ENCODE measurements at regions not wholly inside any gene's neighbourhood (a gene's known extent, or its start where the extent isn't known, plus 50 kb on each side); places are given as distances from the start of the nearest gene placed in this dataset.
"Not testable (repeated sequence)": the region's sequence is repeated elsewhere in the genome, so short reads cannot be mapped to it uniquely, and the experiment has no call there.

DNA sequence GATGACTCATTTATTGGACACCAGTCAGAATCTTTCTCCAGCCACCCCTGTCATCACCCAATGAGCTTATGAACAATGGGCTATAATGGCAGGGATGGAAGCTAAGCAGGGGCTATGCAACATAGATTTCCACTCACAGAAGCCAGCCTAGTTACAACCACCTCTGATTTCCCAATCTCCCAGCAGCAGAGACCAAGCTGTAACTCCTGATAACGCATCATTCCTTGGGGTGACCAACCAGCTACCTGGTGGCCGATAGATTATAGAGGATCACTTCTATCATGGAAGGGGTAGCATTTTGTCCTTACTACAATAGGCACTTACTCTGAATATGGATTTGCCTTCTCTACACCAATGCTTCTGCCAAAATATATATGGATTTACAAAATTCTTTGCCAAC is 302.3 kb upstream of the ATXN7L3B start:
- DNase-seq (ENCODE audit: missing footprints) (no peak), ATAC-seq (no peak)
- intact Hi-C loops (cut with DNase I), result no loop called here

DNA sequence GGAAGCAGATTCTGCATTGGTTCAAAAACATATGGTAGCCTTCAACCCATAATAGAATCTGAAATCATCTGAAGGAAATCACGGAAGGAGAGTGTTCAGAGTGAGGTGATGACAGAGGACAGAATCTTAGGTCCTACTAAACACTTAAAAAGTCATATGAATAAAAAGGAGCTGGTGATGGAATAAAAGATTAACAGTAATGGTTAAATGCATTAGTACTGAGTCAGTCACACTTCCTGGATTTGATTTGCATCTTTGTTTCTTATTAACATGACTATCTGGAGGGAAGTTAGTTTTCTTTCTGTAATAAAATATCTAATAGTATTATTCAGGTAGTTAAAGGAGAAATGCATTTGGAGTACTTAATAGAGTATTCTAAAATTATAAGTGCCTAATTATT is 296.3 kb upstream of the ATXN7L3B start:
- no peak for ATAC-seq
- DNase-seq (ENCODE audit: missing footprints), result no peak
- intact Hi-C loops (cut with DNase I), result no loop called here

DNA sequence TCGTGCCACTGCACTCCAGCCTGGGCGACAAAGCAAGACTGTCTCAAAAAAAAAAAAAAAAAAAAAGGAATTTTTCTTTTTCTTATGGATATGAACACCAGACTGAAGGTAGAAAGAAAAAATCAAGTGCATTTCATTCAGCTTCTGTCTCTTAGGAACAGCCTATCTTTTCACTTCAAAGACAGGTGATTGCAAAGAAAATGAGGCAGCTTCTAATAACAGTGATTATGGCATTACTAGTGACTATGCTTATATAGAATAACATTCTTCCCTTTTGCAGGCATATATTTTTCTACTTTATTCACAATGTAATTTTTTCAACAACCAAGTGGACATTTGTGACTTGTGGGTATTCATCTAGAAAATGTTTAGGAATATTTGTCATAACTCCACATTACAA is 295.5 kb upstream of the ATXN7L3B start:
- intact Hi-C loops (cut with DNase I), result no loop called here
- DNase-seq (ENCODE audit: missing footprints), result no peak

DNA sequence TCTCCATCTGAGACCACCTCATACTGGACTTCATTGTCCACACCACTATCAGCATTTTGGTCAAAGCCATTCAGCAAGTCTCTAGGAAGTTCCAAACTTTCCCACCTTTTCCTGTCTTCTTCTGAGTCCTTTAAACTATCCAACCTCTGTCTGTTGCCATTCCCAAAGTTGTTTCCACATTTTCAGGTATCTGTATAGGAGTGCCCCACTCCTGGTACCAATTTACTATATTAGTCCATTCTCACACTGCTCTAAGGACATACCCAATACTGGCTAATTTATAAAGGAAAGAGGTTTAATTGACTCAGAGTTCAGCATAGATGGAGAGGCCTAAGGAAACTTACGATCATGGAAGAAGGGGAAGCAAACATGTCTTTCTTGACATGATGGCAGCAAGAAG is 292.2 kb upstream of the ATXN7L3B start:
- intact Hi-C loops (cut with DNase I), result no loop called here
- ATAC-seq, result no peak
- no peak for DNase-seq (ENCODE audit: missing footprints)

More for the DNA sequence above, 295.5 kb upstream of the ATXN7L3B start:
- ATAC-seq, result no peak

DNA sequence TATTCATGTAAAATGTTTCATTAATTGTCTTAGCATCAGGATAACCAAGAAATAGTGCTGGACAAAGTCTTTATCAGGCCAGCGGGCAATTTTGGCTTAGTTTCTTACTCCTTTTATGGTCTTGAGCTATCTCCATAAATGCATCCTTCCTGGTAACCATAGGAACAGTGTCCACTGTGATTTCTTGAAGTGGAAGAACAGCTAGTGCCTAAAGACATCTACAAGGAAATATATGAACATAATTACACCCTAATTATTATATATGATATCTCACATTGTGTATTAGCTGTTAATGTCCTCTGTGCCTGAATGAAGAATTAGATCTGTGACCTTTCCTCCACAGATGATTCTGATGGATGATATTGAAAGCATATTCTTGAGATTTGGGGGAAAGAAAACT is 286.7 kb upstream of the ATXN7L3B start:
- DNase-seq (ENCODE audit: missing footprints) (no peak), ATAC-seq (no peak)
- intact Hi-C loops (cut with DNase I), result no loop called here

DNA sequence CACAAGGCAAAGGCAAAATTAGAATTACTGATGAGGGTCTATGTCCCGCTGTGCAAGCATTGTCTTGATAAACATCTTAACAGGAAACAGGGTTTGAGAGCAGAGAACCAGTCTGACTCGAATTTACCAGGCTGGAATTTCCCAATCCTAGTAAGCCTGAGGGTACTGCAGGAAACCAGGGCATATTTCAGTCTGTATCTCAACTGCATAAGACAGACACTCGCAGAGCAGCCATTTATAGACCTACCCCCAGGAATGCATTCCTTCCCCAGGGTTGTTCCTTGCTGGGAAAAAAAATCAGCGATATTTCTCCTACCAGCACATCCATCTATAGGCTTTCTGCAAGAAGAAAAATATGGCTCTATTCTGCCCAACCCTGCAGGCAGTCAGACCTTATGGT is 283.8 kb upstream of the ATXN7L3B start:
- DNase-seq (ENCODE audit: missing footprints); intact Hi-C loops (cut with DNase I); ATAC-seq: not testable (repeated sequence)

DNA sequence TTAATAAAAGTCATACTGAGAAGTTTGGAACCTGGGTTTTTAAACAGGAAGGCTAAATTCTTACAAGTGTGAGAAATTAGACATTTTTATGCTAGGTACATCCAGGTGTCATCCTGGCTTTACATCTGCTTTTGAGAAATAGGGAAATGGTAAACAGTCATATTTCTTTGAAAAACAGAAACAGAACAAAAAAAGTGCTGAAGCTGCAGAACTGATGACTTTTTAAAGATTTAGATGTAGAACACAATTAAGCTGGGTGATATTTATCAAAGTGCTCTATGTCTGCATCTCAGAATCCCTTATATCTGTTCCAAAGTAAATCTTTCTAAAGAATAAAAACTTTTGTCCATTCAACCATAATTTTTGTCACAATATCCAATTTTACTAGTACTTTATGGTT is 282.9 kb upstream of the ATXN7L3B start:
- no peak for ATAC-seq
- intact Hi-C loops (cut with DNase I), result no loop called here
- DNase-seq (ENCODE audit: missing footprints), result no peak

DNA sequence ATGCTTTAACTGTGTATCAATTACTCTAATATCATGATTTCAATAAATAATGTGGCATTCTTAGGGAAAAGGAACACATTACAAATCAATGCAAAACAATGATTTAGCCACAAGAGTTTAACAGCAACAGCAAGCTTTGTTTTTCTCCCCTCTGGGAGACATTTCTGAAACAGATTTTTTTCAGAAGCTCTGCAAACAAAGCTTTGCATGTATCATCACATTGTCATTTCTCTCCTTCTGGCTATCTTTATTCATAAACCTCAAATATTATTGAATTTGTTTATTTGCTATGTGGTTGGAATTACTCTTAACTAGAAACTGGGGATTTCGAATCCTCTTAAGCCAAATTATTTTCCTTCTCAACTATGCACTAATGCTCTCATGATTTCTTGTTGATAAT is 278.4 kb upstream of the ATXN7L3B start:
- intact Hi-C loops (cut with DNase I), result no loop called here
- DNase-seq (ENCODE audit: missing footprints) (no peak), ATAC-seq (no peak)

DNA sequence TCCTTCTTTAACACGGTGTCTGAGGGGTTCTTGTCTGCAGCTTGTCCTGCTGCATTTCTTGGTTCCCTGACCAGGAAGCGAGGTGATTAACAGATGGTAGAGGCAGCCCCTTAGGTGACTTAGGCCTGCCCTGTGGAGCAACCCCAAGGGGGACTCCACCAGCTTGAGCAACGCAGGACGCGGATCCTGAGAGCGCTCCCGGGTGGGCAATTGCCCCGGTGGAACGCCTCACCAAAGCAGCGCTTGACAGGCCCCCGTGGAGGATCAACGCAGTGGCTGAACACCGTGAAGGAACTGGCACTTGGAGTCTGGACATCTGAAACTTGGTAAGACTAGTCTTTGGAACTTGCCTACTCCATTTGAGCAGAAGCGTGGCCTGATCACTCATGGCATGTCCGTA is 272.9 kb upstream of the ATXN7L3B start:
- intact Hi-C loops (cut with DNase I), result no loop called here
- no peak for DNase-seq (ENCODE audit: missing footprints)
- ATAC-seq, result no peak

DNA sequence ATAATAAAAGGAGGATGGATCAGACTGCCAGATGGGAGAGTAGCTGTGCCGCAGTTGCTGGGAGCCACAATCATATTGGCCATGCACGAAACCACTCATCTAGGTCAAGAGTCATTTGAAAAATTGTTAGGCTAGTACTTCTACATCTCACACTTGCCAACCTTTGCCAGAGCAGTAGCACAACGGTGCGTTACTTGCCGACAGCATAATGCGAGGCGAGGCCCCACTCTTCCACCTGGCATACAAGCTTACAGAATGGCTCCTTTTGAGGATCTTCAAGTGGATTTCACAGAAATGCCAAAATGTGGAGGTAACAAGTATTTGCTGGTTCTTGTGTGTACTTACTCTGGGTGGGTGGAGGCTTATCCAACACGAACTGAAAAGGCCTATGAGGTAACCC is 268.3 kb upstream of the ATXN7L3B start:
- ATAC-seq; intact Hi-C loops (cut with DNase I); DNase-seq (ENCODE audit: missing footprints): not testable (repeated sequence)

DNA sequence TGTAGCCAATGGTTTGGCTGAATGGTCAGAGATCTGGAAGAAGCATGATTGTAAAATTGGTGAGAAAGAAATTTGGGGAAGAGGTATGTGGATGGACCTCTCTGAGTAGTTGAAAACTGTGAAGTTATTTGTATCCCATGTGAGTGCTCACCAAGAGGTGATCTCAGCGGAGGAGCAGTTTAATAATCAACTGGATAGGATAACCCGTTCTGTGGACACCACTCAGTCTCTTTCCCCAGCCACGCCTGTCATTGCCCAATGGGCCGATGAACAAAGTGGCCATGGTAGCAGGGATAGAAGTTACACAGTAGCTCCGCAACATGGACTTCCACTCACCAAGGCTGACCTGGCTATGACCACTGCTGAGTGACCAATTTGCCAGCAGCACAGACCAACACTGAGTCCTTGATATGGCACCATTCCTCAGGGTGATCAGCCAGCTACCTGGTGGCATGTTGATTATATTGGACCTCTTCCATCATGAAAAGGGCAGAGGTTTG is 257.4 kb upstream of the ATXN7L3B start:
- ATAC-seq, result no peak
- intact Hi-C loops (cut with DNase I), result no loop called here
- no peak for DNase-seq (ENCODE audit: missing footprints)

DNA sequence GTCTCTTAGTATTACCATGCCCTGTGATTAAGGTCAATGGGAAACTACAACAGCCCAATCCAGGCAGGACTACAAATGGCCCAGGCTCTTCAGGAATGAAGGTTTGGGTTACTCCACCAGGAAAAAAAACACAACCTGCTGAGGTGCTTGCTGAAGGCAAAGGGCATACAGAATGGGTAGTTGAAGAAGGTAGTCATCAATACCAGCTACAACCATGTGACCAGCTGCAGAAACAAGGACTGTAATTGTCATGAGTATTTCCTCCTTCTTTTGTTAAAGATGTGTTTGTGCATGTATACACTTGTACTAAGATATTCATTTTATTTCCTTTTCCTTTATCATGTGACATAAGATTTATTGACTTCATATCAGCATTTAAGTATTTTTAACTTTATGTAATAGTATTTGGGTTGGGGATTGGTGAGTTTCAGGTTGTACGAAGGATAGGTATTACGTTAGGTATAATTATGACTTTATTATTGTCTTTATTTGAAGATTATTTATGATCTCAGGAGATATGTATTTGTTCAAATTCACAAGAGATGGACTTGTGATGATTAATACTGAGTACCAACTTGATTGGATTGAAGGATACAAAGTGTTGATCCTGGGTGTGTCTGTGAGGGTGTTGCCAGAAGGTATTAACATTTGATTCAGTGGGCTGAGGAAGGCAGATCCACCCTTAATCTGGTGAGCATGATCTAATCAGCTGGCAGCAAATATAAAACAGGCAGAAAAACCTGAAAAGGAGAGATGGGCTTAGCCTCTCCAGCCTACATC is 256.0 kb upstream of the ATXN7L3B start:
- intact Hi-C loops (cut with DNase I); ATAC-seq: not testable (repeated sequence)

DNA sequence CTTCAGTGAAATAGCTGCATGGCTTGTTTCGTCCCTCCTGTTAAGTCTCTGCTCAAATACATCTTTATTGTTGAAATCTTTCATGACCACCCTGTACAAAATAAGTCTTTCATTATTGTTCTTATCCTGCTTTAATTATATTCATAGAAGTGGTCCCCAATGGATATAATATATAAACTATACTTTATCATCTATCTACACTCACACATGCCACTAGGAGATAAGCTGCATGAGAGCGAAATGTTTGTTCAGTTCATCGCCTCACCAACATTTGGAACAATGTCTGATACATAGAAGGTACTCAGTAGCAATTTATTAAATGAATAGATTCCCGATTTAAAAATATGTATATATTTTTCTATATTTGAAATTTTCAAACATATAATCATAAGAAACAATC is 254.0 kb upstream of the ATXN7L3B start:
- intact Hi-C loops (cut with DNase I), result no loop called here
- no peak for DNase-seq (ENCODE audit: missing footprints)
- no peak for ATAC-seq

More for the DNA sequence above, 256.0 kb upstream of the ATXN7L3B start:
- not testable (repeated sequence) for DNase-seq (ENCODE audit: missing footprints)

DNA sequence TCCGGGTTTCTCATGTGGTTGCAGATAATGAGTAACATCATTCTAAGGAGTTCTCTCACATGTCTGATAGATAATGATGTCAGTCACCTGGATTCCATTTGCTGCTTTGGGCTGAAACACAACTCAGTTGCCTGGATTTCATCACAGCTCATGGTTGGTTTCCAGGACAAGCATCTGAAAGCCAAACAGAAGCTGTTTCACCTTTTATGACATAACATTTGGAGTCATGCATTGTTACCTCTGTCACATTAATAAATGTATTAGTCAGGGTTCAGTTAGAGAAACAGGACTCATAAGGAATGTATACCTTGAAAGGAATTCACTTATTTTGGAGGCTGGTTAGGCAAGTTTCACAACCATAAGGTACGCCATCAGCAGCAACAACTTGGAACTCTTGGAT is 251.9 kb upstream of the ATXN7L3B start:
- no peak for ATAC-seq
- DNase-seq (ENCODE audit: missing footprints), result no peak
- intact Hi-C loops (cut with DNase I), result no loop called here

DNA sequence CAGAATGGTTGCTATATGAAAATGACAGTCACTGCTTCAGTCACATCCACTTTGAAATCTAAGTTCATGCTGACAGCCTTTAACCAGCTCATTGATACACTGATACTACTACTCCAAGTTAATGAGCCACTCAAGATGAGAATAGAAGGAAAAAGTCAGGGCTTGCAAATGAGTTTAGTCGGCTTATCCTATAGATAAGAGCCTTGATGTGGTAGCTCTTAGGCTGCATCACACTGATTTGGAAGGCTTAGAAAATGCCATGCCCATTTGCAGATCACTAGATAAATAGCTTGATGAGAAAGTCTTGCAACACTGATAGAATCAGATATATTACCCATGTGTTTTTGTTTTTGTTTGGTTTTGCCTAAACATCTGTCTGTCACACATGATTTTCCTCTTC is 251.4 kb upstream of the ATXN7L3B start:
- ATAC-seq, result no peak
- intact Hi-C loops (cut with DNase I), result no loop called here
- no peak for DNase-seq (ENCODE audit: missing footprints)

DNA sequence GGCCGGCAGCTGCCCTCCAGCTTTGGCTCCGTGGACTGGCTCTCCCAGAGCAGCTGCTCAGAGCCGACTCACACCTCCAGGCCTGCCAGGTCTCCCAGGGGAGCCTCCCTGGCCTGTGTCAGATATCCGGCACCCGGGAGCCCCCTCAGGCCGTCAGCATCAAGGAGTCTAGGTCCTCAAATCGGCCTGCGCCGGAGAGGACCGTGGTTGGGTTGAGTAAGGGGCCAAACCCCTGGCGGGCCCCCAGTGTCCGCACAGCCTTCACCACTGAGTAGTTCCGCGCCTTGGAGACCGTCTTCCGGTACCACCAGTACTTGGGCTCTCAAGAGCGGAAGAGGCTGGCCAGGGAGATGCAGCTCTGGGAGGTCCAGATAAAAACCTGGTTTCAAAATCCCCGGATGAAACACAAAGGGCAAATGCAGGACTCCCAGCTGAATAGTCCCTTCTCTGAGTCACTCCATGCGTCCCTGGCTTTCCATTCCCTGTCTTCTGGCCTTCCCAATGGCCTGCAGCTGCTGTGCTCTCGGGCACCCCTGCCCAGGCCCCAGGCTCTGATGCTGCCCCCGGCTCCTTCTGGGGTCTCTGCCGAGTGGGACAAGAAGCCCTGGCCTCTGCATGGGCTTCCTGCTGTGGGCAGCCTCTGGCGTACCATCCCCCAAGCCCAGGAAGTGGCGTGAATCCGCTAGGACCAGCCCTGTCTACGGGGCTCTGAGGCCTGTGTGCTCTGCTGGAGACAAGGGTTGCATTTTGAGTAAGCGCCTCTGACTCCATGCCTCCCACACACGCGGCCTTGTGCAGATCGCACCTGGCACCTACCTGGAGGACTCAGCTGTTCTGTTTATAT is 245.1 kb upstream of the ATXN7L3B start:
- intact Hi-C loops (cut with DNase I), result no loop called here
- ATAC-seq (no peak), DNase-seq (ENCODE audit: missing footprints) (no peak)

DNA sequence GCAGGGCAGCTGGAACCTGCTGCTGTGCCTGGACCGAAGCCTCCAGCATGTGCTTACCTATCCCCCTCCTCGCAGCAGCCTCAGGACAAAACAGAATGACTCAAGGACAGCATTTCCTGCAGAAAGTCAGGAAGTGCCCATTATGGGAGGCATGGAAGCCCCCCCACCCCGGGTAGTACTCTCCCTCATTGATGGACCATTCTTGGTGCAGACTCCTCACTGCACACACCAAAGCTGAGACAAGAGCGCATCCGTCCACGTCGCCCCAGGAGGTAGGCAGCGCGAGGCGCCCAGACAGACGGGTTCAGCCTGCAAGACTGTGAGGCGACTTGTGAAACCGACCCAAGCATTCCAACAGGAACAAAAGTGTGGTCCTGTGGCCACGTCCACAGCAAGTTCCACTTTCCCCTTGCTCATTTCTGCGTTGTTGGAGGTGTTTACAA is 243.9 kb upstream of the ATXN7L3B start:
- DNase-seq (ENCODE audit: missing footprints) (no peak), ATAC-seq (no peak)
- intact Hi-C loops (cut with DNase I), result no loop called here

DNA sequence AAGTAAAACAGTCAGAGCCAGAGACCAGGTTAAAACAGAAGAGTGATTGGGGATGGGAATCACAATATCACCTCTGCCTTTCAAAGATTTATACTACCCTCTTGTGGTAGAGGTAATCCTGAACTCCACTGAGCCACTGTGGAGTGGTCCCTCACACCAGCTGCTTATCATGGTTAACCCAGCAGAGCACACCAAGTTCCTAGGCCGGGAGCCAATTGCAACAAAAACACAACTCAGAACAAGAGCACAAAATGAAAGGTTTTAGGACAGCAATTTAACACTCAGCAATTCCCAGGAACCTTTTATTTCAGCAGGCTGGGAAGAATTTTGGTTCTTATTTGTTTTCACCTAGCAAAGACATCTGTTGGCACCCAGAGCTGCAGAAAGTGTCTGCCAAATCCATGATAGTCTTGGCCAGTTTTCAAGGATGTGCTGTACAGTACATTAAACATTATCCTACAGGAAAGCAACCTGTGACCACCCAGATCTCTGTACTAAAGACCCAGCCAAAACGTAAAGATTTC is 220.5 kb upstream of the ATXN7L3B start:
- peak; percentile 97 for ATAC-seq
- DNase-seq (ENCODE audit: missing footprints), result no peak
- intact Hi-C loops (cut with DNase I), result loop anchor here (5.0 kb wide), 1 partner anchor 295 kb away; no protein-coding TSS in a partner anchor

DNA sequence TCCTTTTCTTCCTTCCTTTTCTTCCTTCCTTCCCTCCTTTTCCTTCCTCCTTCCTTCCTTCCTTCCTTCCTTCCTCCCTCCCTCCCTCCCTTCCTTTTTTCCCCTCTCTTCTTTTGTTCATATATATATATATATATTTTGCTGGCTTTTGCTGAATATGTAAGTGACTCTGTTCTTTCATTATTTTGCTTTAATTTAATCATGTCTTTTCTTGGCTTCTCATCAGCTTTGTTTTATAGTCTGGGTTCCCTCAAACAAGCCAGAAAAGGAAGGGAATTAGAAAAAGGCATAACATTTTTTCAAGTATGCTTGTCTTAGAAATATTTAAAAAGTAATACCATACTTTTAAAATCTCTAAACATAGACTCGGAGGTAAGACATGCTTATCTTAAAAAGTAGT is 219.9 kb upstream of the ATXN7L3B start:
- ATAC-seq (no peak), DNase-seq (ENCODE audit: missing footprints) (no peak)
- intact Hi-C loops (cut with DNase I), result loop anchor here (5.0 kb wide), 1 partner anchor 295 kb away; no protein-coding TSS in a partner anchor

Measured in Right ventricle myocardium inferior (tissue), 1 donor.